Activated CD4-positive, alpha-beta T cell treated with anti-CD3 and anti-CD28 coated beads for 36 hours (primary cell): ENCODE measurements at regions not wholly inside any gene's neighbourhood (a gene's known extent, or its start where the extent isn't known, plus 50 kb on each side); places are given as distances from the start of the nearest gene placed in this dataset.
A peak's percentile ranks its signal among the peaks of the same experiment; 100 is the strongest.

ENCODE experiments used
- ATAC-seq: fragments of 200-7000 bp; cut with Tn5 transposase; one replicate; pipeline ENCODE4 v1.10.0; 2021; ENCODE audit warnings: mild to moderate bottlenecking, moderate library complexity
- CTCF ChIA-PET: fragments of 350-600 bp; sonication (Branson Sonifier 250); formaldehyde crosslinking; loops from one replicate; lab custom pipeline; 2021; ENCODE audit warnings: antibody characterized with exemption; lab: Charles Lee
- POLR2A ChIA-PET: fragments of 350-600 bp; sonication (Branson Sonifier 250); formaldehyde crosslinking; loops from one replicate; lab custom pipeline; 2021; ENCODE audit warnings: antibody characterized with exemption, inconsistent platforms; lab: Charles Lee
- DNase-seq: peaks from one replicate; pipeline ENCODE4 v3.0.0-alpha.2; 2020
- H3K27ac Mint-ChIP-seq: one replicate; pipeline ENCODE4 v1.8.0; 2021; ENCODE audit warnings: mixed read lengths
- H3K27me3 Mint-ChIP-seq: one replicate; pipeline ENCODE4 v1.8.0; 2021; ENCODE audit warnings: mixed read lengths
- H3K36me3 Mint-ChIP-seq: one replicate; pipeline ENCODE4 v1.8.0; 2021; ENCODE audit warnings: low read depth, mixed read lengths
- H3K4me1 Mint-ChIP-seq: one replicate; pipeline ENCODE4 v1.8.0; 2021; ENCODE audit warnings: mixed read lengths
- H3K4me3 Mint-ChIP-seq: one replicate; pipeline ENCODE4 v1.8.0; 2021; ENCODE audit warnings: mild to moderate bottlenecking, moderate library complexity, mixed read lengths
- H3K9me3 Mint-ChIP-seq: one replicate; pipeline ENCODE4 v1.8.0; 2021; ENCODE audit warnings: low read depth, mixed read lengths
- intact Hi-C, 2 experiments: fragments of 100-400 bp; cut with DNase I in 1 of 2; cut with micrococcal nuclease in 1 of 2; formaldehyde crosslinking; loops; one replicate each; pipeline versions ENCODE4 v1.14.2 to v1.15.1; 2022 to 2024; cut with DNase I, micrococcal nuclease

- ATAC-seq (no peak), DNase-seq (no peak)
- Mint-ChIP-seq H3K9me3 (no peaks in the 10 kb centered on the region), H3K27ac (no peak overlapping the region), H3K4me3 (no peak overlapping the region), H3K36me3 (no peaks in the 10 kb centered on the region), H3K4me1 (peaks cover 18% of the 10 kb centered on the region), H3K27me3 (peaks cover 87% of the 10 kb centered on the region)
- intact Hi-C loops, result loop anchor here in 1 of 2 experiments (2.0 kb wide), 1 partner anchor 77 kb away; no protein-coding TSS in a partner anchor
- ChIA-PET POLR2A (no interaction called here), CTCF (interaction anchor here (1.1 to 2.2 kb wide), 4 partner anchors 87 to 151 kb away, joined by 3 to 7 read pairs (median 6); no protein-coding TSS in a partner anchor)
Observed at GRCh38 chr5:73303148-73304079, 130.4 kb downstream of the TMEM174 start.

GRCh38 chr5:73302797-73303147 is 129.8 kb downstream of the TMEM174 start:
- H3K9me3 Mint-ChIP-seq, result no peaks in the 10 kb centered on the region
- CTCF ChIA-PET, result interaction anchor here (1.1 kb wide), 1 partner anchor 148 kb away, joined by 3 read pairs; no protein-coding TSS in a partner anchor
- no peaks in the 10 kb centered on the region for H3K36me3 Mint-ChIP-seq
- peaks cover 84% of the 10 kb centered on the region for H3K27me3 Mint-ChIP-seq
- peaks cover 18% of the 10 kb centered on the region for H3K4me1 Mint-ChIP-seq
- no peak overlapping the region for H3K4me3 Mint-ChIP-seq
- ATAC-seq (no peak), DNase-seq (no peak)
- no peak overlapping the region for H3K27ac Mint-ChIP-seq
- POLR2A ChIA-PET, result no interaction called here
- intact Hi-C loops, result loop anchor here in 1 of 2 experiments (2.0 kb wide), 1 partner anchor 78 kb away; no protein-coding TSS in a partner anchor

DNA sequence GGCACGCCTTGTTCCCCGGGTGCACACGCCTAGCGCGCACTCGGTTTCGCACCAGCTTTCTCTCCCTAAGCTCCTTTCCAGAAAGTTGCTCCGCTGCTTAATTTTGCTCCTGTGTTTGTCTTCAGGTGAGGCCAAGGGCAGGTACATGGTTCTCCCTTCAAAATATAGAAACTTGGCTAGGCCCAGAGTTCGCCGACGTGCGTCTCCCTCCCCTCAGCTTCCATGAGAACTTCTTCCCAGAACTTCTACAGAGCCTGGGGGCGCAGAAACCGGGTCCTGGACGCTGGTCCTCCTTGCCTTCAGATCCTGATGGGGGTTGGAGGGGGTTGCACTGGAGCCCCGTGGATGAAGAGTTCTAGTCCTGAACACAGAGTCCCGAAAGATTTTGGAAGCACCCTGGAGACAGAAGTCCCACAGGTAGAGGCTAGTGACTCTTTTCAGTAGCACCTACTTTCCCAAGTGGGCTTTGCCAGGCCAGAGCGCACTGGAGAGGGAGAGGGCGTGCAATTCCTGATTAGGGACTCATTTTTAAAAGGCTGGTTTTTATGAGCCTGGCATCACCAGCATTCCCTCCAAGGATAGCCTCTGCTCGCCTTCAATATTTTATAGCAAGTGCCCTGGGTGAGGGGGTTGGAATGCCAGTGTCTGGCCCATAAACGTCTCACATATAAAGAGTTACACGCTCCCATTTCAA is 128.4 kb downstream of the TMEM174 start:
- POLR2A ChIA-PET, result no interaction called here
- Mint-ChIP-seq H3K4me1 (peaks cover 18% of the 10 kb centered on the region), H3K27ac (no peak overlapping the region), H3K36me3 (no peaks in the 10 kb centered on the region), H3K9me3 (no peaks in the 10 kb centered on the region), H3K27me3 (peaks cover 84% of the 10 kb centered on the region), H3K4me3 (no peak overlapping the region)
- DNase-seq (no peak), ATAC-seq (no peak)
- CTCF ChIA-PET, result interaction anchor here (1.3 to 1.8 kb wide), 2 partner anchors 146 to 149 kb away, joined by 3 to 4 read pairs; no protein-coding TSS in a partner anchor
- intact Hi-C loops, result loop anchor here (2.0 kb wide), 3 partner anchors 71 to 149 kb away; no protein-coding TSS in a partner anchor

DNA sequence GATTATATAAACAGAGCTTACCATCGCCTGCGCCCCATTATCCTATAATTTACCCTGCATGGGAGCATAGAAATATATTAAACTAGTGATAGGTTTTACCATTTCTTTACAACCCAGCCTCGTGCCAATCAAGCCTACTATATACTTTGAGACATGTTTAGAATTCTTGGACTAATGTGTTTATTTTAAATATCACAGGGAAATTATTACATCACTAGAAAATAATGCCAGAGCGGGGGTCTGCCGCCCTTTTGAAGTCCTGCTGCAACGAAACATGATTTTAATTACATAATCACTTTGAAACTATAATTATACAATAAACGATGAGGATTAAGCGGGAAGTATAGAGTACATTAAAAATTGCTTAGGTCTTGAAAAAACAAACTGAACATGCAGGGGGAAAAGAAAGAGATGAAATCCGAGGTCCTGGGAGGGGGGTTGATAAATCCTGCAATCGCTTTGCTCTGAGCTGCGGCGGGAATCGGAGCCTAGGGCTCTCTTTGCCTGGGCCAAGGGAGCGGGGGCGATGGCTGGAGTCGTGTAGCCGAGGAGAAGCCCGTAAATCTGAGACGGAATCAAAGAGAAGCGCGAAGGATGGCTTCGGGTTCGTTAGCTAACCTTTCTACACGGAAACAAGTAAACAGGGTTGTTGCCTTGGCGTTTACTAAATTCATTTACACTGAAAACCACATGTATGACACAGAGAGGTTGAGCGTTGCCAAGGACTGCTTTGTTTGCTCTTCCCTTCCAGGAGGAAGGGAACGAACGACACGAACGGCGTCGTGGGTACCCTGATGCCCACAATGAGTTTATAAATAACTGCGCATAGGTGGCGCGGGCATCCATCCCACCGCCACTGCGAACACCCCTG is 127.6 kb downstream of the TMEM174 start:
- CTCF ChIA-PET, result interaction anchor here (0.6 to 1.8 kb wide), 3 partner anchors 80 to 149 kb away, joined by 3 to 4 read pairs (median 3); no protein-coding TSS in a partner anchor
- Mint-ChIP-seq H3K27ac (no peak overlapping the region), H3K4me1 (peaks cover 18% of the 10 kb centered on the region), H3K4me3 (no peak overlapping the region), H3K9me3 (no peaks in the 10 kb centered on the region), H3K36me3 (no peaks in the 10 kb centered on the region), H3K27me3 (peaks cover 84% of the 10 kb centered on the region)
- POLR2A ChIA-PET, result no interaction called here
- DNase-seq (no peak), ATAC-seq (no peak)
- intact Hi-C loops, result loop anchor here (1.0 to 2.0 kb wide), 4 partner anchors 70 to 150 kb away; partner anchors contain the start of gene FOXD1 (in 1 of the 2)

GRCh38 chr5:73299665-73300336 is 126.8 kb downstream of the TMEM174 start:
- ATAC-seq (no peak), DNase-seq (no peak)
- intact Hi-C loops, result loop anchor here (1.0 to 5.0 kb wide), 6 partner anchors 68 to 151 kb away; partner anchors contain the start of gene FOXD1 (in 1 of the 2)
- peaks cover 18% of the 10 kb centered on the region for H3K4me1 Mint-ChIP-seq
- CTCF ChIA-PET, result interaction anchor here (0.6 to 1.8 kb wide), 5 partner anchors 13 to 148 kb away, joined by 3 to 4 read pairs (median 3); no protein-coding TSS in a partner anchor
- no peak overlapping the region for H3K4me3 Mint-ChIP-seq
- H3K27ac Mint-ChIP-seq, result no peak overlapping the region
- H3K36me3 Mint-ChIP-seq, result no peaks in the 10 kb centered on the region
- H3K9me3 Mint-ChIP-seq, result no peaks in the 10 kb centered on the region
- peaks cover 84% of the 10 kb centered on the region for H3K27me3 Mint-ChIP-seq
- POLR2A ChIA-PET, result no interaction called here

DNA sequence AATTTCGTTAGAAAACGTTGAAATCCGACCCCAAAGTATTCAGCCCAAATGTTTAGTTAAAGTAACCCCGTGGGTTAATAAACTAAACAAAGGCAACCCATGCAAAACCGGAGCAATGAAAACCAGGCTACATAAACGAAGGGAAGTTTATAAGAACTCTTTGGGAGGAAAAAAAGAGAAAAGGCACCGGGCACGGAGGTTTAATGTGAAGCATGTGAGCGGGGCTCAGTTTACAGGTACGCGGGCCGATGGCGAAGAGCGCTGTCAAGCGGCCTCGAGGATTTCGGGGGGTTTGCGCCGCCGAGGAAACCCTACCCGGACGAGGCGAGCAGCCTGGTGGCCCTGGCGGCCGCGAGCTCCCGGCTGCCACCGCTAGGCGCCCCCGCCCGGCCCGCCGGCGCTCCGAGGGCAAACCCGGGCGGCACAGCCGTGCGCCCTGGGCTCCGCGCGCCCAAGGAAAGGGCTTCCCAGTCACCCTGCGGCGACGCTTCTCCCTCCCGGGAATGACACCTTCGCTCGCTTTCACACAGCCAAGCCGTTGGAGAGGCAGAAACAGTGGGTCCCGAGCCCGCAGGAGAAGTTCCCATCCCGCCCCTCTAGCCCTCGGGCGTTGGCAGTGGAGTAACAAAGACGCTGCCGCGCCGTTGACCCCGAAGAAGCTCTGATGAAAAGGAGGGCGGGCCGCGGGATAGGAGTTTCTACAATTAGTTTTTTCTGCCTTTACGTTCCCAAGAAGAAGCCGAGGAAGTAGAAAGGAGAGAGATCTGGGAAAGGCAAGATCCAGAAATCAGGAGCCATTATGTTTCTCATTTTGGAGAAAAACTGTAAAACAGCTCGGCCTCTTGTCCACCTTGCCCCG is 126.0 kb downstream of the TMEM174 start:
- ATAC-seq, result no peak
- H3K27ac Mint-ChIP-seq, result no peak overlapping the region
- ChIA-PET CTCF (interaction anchor here (0.6 to 2.0 kb wide), 9 partner anchors 9 to 152 kb away, joined by 3 to 7 read pairs (median 3); partner anchors contain the start of gene FOXD1), POLR2A (no interaction called here)
- H3K36me3 Mint-ChIP-seq, result no peaks in the 10 kb centered on the region
- peak; percentile 47 for DNase-seq
- H3K27me3 Mint-ChIP-seq, result peaks cover 83% of the 10 kb centered on the region
- no peak overlapping the region for H3K4me3 Mint-ChIP-seq
- no peaks in the 10 kb centered on the region for H3K9me3 Mint-ChIP-seq
- H3K4me1 Mint-ChIP-seq, result peaks cover 18% of the 10 kb centered on the region
- intact Hi-C loops, result loop anchor here (5.0 kb wide), 2 partner anchors 67 to 82 kb away; no protein-coding TSS in a partner anchor

GRCh38 chr5:73298251-73298771 is 125.3 kb downstream of the TMEM174 start:
- peaks cover 78% of the 10 kb centered on the region for H3K27me3 Mint-ChIP-seq
- no peak for ATAC-seq
- peaks cover 15% of the 10 kb centered on the region for H3K4me1 Mint-ChIP-seq
- H3K27ac Mint-ChIP-seq, result no peak overlapping the region
- intact Hi-C loops, result loop anchor here (5.0 kb wide), 2 partner anchors 66 to 81 kb away; no protein-coding TSS in a partner anchor
- POLR2A ChIA-PET, result no interaction called here
- CTCF ChIA-PET, result interaction anchor here (0.6 to 2.0 kb wide), 6 partner anchors 8 to 152 kb away, joined by 3 to 7 read pairs (median 4); no protein-coding TSS in a partner anchor
- H3K36me3 Mint-ChIP-seq, result no peaks in the 10 kb centered on the region
- H3K4me3 Mint-ChIP-seq, result no peak overlapping the region
- DNase-seq, result no peak
- H3K9me3 Mint-ChIP-seq, result no peaks in the 10 kb centered on the region

GRCh38 chr5:73297430-73297829 is 124.4 kb downstream of the TMEM174 start:
- peaks cover 77% of the 10 kb centered on the region for H3K27me3 Mint-ChIP-seq
- H3K4me3 Mint-ChIP-seq, result no peak overlapping the region
- DNase-seq (no peak), ATAC-seq (no peak)
- intact Hi-C loops, result loop anchor here (5.0 kb wide), 2 partner anchors 65 to 80 kb away; no protein-coding TSS in a partner anchor
- ChIA-PET CTCF (interaction anchor here (1.2 to 2.0 kb wide), 2 partner anchors 148 to 153 kb away, joined by 3 to 7 read pairs; no protein-coding TSS in a partner anchor), POLR2A (no interaction called here)
- H3K27ac Mint-ChIP-seq, result no peak overlapping the region
- peaks cover 13% of the 10 kb centered on the region for H3K4me1 Mint-ChIP-seq
- no peaks in the 10 kb centered on the region for H3K36me3 Mint-ChIP-seq
- H3K9me3 Mint-ChIP-seq, result no peaks in the 10 kb centered on the region

DNA sequence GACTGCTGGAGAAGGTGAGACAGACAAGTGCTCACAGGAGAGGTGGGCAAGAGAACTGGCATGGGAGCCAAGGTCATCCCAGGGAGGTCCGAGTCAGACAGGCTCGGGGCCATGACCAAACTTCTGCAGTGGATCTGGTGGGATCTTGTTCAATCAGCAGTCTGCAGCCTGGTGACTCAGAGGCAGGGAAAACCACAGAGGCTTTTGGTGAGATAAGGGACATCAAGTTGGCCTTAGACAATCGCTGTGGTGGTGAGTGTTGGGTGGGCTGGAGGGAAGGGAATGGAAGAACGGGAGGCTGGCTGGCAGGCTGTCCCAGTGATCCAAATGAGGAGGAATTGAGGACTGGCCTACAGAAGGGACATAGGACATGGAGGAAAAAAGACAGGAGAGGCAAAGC is 123.8 kb downstream of the TMEM174 start:
- DNase-seq, result no peak
- H3K9me3 Mint-ChIP-seq, result no peaks in the 10 kb centered on the region
- ChIA-PET CTCF (no interaction called here), POLR2A (no interaction called here)
- H3K27me3 Mint-ChIP-seq, result peaks cover 76% of the 10 kb centered on the region
- H3K4me3 Mint-ChIP-seq, result no peak overlapping the region
- H3K4me1 Mint-ChIP-seq, result peaks cover 13% of the 10 kb centered on the region
- no peaks in the 10 kb centered on the region for H3K36me3 Mint-ChIP-seq
- intact Hi-C loops, result loop anchor here (5.0 kb wide), 2 partner anchors 64 to 79 kb away; no protein-coding TSS in a partner anchor
- no peak overlapping the region for H3K27ac Mint-ChIP-seq
- ATAC-seq, result no peak
